NCI-H748 (cell line): ENCODE measurements at regions not wholly inside any gene's neighbourhood (a gene's known extent, or its start where the extent isn't known, plus 50 kb on each side); places are given as distances from the start of the nearest gene placed in this dataset.
"Not testable (repeated sequence)": the region's sequence is repeated elsewhere in the genome, so short reads cannot be mapped to it uniquely, and the experiment has no call there.

ENCODE experiments used
- DNase-seq: peaks from one replicate; lab custom pipeline; 2025; ENCODE audit not compliant: unreplicated experiment; lab: John Stamatoyannopoulos, UW

DNA sequence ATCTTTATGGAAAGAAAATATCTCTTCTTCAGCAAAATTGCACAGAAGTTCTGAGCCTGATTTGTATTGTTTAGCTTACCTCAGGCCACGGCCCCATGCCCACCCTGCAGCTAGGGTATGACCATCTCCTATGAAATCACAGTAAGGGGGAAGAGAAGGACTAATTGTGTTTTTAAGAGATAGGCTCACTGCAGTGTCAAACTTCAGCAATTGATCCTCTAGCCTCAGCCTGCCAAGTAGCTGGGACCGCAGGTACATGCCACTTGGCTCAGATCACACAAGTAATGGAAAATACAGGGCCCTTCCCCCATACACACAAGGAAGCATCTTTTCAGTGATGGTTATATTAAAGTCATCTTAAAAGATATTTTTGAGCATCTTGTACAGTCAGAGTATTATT lies 60.0 kb downstream of the DMAC1 start:
- no peak for DNase-seq

DNA sequence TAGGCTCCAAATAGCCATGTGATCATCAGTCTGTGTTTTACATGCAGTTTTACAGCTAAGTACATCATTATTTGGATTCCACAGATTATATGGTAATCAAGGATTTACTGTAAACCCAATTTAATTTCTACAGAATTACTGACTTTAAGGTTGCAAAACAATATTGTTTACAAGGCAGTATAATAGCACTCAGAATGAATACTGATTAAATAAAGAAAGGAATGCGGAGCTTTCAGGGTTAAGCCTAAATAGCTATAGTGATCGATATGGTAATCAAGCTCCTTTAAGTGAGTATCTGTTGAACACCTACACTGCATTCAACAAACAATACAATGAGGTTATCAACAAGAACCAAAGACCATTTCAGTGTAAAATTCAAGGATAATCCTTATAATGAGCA lies 64.3 kb downstream of the DMAC1 start:
- DNase-seq = no peak

DNA sequence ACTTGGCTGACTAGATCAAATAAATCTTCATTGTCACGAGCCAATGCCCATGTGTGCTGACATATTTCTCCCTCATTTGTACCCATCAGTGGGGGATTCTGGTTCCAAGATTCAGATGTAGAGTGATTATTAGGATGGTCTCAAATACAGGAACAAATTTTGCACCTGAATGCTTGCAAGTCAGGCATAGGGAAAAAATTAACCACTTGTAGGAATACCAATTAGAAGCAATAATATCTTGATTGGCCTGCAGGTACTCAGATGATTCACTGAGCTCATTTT lies 69.5 kb downstream of the DMAC1 start:
- DNase-seq = no peak

DNA sequence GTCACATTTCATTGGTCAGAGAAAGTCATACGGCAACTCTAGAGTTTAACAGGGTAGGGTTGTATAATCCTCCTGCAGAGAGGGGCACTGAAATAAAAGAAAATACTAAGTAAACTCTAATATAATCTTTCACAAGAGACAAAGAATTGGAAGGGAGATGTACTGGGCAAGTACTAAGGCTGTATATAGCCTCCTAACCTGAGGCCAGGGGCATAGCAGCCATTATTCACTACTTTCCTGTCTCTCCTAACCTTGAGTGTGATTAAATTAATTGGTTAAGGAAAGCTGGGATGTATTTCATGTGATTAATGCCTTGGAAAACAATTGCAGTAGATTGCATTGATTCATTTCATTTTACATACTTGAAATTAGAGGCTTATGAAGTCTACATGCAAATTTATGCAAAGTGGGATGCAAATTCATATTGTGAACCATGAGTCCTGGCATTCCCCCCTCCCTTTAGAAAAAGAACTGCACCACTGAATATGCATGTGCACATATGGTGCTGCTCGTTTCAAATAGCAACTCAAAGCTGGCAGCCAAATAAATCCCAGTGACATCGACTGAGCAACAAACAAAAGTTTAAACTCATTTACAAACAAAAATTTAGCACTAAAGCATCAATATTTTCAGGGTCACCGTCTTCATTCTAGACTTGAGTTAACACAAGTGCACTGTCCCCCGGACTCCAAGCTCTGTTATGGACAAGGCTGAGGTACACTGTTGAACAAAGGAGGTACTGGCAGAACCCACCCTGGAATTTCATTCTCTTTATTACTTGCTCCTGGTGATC lies 70.0 kb downstream of the DMAC1 start:
- no peak for DNase-seq

DNA sequence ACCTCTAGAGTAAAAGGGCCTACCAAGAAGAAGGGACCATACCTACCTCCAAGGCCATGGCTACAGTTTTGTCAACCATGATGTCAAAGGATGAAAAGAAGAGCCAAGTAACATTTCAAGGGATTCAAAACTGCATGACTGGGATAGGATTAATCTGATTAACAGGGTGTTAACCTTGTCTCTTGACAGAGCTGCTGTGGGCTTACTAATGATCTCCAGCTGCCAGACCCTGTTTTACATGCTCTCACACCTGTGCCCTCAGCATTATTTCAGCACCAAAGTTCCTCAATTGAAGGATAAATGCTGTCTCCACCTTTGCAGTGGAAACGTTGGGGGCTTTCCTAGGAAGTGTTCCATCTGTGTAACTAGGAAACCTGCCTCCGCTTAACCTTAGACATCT lies 78.3 kb downstream of the DMAC1 start:
- no peak for DNase-seq

DNA sequence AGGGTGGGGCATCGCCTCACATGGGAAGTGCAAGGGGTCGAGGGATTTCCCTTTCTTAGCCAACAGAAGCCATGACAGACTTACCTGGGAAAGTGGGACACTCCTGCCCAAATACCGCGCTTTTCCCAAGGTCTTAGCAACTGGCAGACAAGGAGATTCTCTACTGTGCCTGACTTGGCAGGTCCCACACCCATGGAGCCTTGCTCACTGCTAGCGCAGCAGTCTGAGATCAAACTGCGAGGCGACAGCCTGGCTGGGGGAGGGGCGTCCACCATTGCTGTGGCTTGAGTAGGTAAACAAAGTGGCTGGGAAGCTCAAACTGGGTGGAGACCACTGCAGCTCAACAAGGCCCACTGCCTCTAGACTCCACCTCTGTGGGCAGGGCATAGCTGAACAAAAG lies 86.5 kb downstream of the DMAC1 start:
- DNase-seq = not testable (repeated sequence)

DNA sequence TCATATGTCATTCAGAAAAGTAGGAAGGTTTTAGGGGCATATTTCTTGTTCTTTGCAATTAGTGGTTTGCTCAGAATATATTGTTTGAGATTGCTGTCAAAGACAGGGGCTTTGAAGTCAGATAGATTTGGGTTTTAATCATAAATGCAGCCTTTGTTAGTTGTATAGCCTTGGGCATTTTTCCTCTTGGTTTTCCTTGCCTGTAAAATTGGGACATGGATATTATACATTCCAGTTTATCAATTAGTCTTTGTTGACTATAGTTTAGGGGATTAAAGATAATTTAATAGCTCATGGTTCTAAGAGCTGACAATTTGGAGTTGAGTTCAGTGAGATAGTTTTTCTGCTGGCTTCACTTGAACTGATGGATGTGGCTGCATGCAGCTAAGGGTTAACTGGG lies 88.9 kb downstream of the DMAC1 start:
- no peak for DNase-seq

DNA sequence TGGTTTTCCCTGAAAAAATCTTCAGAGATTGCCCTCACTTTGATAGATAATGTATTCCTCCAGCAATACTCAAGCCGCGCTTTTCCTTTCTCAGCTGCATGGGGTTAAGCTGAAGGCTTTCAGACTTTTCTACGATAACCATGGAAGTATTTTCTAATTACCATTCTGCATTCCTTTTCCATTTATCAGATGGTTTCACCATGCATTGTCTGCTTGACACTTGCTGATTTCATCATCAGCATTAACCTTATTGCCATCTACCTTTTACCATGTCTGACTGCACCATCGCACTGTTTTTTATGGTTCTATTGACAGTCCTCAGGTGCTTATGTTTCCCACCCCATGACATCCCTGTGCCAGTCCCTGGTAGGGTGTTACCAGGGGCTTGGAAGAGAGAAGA lies 91.6 kb downstream of the DMAC1 start:
- DNase-seq = no peak

DNA sequence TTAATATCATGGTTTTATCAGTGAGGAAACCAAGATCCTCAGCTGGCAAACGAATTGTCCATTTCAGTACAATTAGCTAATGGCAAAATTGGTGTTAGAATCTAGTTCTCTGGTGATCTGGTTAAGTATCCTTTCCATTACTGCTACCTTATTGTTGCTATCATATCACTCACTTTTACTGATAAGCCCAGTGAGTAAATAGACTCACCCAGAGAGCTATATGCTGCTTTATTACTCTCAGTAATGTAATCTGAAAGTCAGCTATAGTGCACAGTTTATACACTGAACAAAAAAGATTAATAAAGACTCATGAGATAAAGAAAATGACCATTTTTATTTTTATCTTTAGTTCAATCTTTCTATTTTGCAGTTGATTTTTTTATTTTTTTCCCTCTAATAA lies 95.0 kb downstream of the DMAC1 start:
- DNase-seq = no peak

DNA sequence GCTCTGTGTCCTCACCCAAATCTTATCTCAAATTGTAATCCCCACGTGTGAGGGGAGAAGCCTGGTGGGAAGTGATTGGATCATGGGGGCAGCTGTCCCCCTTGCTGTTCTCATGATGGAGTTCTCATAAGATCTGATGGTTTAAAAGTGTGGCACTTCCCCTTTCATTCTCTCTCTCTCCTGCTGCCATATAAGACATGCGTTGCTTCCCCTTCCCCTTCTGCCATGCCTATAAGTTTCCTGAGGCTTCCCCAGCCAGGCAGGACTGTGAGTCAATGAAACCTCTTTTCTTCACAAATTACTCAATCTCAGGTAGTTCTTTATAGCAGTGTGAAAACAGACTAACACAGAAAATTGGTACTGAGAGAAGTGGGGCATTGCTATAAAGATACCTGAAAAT lies 107.7 kb downstream of the DMAC1 start:
- DNase-seq = no peak

DNA sequence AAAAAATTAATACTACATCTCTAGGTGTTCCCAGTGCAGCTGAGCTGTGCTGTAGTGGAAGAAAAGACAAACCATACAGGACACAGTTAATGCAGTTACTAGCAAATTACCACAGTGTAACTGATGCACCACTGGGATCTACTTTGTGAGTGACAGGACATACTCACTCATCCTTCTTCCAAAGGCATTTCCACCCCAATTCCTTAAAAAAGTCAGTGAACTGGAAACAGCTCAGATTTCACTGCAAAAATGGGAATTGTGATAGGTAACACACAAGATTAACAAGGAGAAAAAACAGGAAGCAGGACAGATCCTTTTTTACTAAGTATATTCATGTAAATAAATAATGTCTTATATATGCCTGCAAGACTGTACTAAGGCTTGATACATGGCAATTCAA lies 109.6 kb downstream of the DMAC1 start:
- no peak for DNase-seq

DNA sequence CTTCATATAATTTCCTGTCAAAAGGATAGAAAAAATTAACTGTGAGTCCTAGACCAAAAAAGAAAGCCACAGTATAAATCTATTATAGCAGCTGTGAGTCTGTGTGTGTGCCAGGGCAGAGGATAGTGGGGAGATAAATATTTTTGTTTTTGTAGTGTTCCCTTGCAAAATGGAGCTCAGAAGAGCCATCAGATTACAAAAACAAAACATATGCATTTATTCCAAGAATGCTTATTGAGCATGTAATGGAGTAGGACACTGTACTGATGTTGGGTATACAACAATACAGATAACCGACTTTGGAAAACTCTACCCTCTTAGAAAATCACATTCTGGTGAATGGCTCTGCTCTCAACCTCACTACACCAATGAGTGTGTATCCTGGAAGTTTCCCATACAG lies 111.0 kb downstream of the DMAC1 start:
- DNase-seq = no peak

DNA sequence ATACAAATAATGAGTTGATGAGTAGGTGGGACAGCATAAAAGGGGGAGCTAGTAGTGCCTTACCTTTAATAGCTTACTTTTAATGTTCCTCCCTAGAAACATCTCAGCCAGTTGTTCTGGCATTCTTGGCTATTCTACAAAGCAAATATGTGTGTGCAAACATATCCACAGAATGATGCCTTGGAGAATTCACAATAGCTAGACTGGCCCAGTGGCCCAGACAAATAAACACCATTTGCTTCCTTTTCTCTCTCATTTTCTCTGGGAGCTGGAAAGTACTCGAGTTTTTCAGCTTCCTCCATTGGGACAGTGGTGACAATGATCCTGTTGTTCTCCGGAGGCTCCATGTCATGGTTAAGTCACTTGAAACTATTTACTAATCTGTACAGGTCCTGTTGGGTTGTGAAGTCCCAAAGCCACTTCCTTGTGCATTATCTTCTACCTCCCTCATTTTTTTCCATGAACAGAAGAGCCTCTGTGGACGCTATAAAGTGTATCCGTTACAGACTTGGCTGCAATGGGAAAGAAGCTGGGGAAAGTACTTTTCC lies 122.9 kb downstream of the DMAC1 start:
- no peak for DNase-seq

DNA sequence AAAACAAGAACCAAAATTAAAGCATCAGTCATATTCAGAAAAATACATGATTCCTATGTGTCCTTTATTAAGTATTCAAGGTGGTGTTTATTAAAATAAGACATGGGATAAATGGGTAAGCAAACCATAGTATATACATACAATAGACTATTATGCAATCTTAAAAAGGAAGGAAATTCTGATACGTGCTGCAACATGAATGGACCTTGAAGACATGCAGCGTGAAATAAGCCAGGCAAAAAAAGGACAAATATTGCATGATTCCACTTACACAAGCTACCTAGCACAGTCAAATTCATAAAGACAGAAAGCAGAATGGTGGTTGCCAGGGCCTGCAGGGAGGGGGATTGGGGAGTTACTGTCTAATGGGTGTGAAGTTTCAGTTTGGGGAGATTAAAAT lies 127.7 kb downstream of the DMAC1 start:
- no peak for DNase-seq

DNA sequence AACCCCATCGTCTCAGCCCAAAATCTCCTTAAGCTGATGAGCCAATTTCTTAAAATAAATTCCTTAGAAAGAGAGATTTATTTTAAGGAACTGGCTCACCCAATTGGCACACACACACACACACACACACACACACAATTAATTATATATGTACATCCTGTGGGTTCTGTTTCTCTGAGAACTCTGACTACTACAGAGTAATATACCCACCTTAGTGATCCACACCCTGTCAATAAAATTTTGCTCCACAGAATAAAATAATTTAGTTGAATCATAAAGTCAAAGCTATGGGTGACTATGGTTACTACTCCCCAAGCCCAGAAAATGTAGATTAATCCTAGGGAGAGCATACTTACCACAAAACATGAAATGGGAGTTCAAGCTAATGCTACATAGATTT lies 131.0 kb downstream of the DMAC1 start:
- DNase-seq = no peak

DNA sequence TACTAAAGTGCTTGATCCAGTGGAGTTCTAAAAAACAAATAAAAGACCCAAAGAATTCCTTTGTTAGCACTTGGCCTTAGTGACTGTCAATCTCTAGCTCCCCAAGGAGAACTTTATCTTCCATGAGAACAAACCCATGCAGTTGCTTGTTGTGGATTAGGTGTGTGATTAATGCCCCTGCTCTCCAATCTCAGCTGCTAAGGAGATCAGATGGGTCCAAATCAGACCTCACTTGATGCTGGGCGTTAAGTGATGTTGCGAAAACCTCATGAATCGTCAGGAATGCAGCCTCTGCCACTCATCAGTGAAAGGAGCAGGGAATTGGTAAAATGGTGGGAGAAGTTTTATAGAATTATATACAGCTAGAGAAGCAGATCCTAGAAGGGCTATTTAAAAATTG lies 133.7 kb downstream of the DMAC1 start:
- no peak for DNase-seq

DNA sequence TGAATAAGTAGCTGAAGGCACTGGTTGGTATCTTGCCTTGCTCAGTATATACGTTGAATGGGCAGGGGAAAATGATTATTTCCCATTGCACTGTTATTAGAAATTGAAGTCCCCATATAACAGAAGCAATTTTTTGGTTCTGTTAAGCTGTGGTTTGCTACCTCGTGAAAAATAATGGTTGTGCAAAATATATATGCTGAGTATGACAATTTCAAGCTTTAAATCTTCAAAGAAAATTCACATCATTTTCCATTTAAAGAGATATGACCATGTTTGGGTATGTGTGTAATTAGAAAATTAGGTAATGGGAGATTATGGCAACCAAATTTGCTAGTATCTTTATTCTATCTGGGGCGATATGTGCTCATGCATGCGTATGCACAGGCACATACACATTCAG lies 139.8 kb downstream of the DMAC1 start:
- no peak for DNase-seq

DNA sequence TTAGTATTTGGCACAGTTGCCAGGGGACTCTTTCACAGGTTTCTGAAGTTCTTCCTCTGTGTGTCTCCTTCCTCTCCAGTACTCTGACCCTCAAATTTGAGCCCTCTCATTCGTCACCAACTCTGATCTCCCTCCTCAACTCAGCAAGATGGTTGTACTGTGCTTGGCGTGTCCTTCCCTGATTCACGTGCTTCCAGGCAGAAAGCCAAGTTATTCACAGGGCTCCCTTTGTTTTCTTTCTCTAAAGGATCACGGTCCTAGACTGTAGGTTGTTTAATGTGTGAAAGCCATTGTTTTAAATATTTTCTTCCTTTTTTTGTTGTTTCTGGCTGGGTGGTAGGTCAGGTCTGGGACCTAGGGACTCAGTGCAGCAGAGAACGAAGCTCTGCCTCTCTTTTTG lies 142.9 kb downstream of the DMAC1 start:
- DNase-seq = peak; percentile 67

DNA sequence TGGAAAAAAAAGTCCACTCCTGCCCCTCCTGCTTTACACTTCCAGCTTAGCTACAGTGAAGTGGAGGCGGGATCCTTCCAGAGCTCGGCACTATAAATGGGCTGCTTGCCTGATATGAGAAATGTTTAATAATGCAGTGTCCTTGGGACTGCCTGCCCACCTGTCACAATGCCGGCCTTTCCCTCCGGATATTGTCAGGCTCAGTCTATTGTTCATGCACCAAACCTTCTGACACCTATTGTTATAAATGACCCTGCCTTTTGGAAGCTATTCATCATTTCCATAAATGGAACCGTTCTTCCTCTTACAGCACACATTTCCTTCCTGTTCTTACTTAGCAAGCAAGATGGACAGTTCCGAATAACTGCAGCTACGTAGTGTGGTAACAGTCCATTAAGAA lies 146.3 kb downstream of the DMAC1 start:
- peak; percentile 34 for DNase-seq

DNA sequence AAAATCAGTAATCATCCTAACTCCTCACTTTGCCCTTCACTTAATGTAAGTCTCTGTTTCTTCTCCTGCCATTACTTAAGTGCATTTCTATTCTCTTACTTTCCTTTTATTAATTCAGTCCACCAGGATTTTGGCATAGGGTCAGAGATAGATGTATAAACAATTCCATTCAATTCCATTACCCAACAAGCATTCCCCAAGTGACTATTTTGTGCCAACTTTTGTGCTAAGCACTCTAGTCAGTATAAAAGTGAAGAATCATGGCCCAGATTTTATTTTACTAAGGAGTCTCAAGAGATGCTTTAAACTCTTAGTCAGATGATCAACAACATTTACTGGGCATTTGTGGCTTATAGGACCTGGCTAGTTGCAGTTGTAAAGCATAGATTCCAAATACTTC lies 159.3 kb downstream of the DMAC1 start:
- DNase-seq = no peak

DNA sequence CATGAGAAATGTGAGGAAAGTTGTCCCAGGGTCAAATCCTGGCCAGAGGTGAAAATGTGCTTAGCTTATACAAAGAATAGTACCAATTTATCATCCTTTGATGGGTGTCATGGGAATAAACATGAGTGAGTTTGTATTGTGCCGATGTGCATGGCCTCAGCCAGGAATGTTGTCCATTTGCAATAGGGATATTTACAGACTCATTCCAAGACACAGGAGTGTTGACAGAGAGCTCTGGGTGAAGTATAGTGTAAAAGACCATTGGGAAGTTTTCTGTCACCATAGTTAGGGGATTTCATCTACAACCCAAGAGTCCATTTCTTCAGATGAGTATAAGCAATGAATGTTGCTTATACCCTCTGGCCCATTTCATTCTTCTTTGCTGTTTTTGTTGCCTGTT lies 160.1 kb downstream of the DMAC1 start:
- no peak for DNase-seq

DNA sequence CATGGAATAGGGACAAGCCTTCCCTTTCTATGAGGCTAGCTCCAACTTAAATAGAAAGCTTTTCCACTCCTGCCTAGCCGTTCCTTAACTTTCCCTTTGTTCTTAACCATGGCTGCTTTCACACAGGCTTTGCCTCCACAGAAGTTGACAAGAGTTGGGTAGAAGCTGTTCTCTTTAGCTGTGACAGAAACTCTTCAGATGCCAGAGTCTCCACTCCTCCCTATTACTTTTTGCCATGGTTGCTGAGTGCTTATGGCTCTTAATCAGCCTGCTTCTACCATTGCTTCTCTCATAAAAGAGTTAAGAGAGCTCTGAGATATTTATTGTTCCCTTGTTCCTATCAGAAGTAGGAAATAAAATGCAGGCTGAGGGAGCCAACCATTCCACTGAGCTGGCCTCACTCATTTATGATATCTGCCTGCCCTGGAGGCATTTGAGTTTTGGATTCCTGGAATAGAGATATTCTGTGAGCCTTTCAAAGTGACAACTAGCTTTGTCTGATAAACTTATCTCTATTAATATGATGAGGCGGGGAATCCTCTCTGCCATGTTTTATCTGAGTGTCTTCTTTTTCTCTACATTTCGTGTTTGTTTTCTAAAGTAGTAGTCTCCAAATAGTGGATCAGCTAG lies 162.6 kb downstream of the DMAC1 start:
- DNase-seq = no peak

DNA sequence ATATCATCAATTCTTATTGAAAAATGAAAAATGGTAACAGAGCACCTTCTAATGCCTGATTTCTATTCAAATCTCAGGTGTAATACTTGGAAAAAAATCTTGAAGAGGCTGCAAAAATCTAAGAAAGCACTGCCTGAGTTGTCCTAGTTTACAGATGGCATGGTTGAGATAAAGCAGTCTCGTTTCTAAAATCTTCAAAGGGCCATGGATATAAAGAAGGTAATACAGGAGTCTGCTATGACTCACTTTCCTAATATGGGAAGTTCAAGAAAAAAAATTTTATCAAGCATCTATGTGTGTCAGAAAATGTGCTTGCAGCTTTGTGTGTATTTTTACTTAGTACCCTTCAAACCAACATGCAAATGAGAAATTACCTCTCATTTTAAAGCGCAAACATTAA lies 163.3 kb downstream of the DMAC1 start:
- DNase-seq = no peak
